Endothelial cell (in vitro differentiated cells): ENCODE measurements at regions not wholly inside any gene's neighbourhood (a gene's known extent, or its start where the extent isn't known, plus 50 kb on each side); places are given as distances from the start of the nearest gene placed in this dataset.
A peak's percentile ranks its signal among the peaks of the same experiment; 100 is the strongest.

ENCODE experiments used
- DNase-seq: peaks from one replicate; pipeline ENCODE4 v3.0.0; 2021; ENCODE audit warnings: low spot score
- H3K27ac Mint-ChIP-seq: one replicate; pipeline ENCODE4 v1.8.0; 2021; ENCODE audit warnings: mixed read lengths, inconsistent platforms; ENCODE audit not compliant: unreplicated experiment
- H3K27me3 Mint-ChIP-seq: one replicate; pipeline ENCODE4 v1.8.0; 2021; ENCODE audit warnings: mild to moderate bottlenecking, moderate library complexity, mixed read lengths, inconsistent platforms; ENCODE audit not compliant: unreplicated experiment
- H3K36me3 Mint-ChIP-seq: one replicate; pipeline ENCODE4 v1.8.0; 2021; ENCODE audit warnings: mild to moderate bottlenecking, low read depth, mixed read lengths, inconsistent platforms; ENCODE audit not compliant: unreplicated experiment
- H3K4me1 Mint-ChIP-seq: one replicate; pipeline ENCODE4 v1.8.0; 2021; ENCODE audit warnings: mild to moderate bottlenecking, mixed read lengths, inconsistent platforms; ENCODE audit not compliant: unreplicated experiment
- H3K4me3 Mint-ChIP-seq: one replicate; pipeline ENCODE4 v1.8.0; 2021; ENCODE audit warnings: mild to moderate bottlenecking, mixed read lengths, inconsistent platforms; ENCODE audit not compliant: unreplicated experiment
- H3K9me3 Mint-ChIP-seq: one replicate; pipeline ENCODE4 v1.8.0; 2021; ENCODE audit warnings: mixed read lengths, inconsistent platforms; ENCODE audit not compliant: unreplicated experiment
- TF ChIP-seq, protein P1 (sequence below): fragments of 200-600 bp; sonication (generic); IDR thresholded peaks from one replicate; pipeline ENCODE4 v1.5.0; 2021; ENCODE audit warnings: antibody characterized with exemption; ENCODE audit not compliant: unreplicated experiment

DNA sequence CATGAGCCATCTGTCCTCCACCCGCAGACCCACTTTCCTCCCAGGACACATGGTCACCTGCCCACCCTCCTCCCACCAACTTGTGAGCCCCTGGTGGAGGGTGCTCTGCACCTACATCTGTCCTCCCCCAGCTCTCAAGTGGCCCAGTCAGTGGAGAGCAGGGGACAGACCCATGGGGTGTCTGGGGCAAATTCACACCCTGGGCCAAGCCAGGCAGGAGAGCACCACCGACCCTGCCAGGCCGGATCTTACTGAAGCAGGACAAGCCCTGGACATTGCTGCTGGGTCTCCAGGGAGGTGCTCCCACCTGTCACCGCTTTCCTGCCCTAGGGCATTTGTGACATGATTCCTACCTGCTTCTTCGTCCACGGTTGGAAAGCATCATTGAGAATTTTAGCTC is 221.6 kb downstream of the TUBA3C start:
- peaks cover 28% of the 10 kb centered on the region for H3K27me3 Mint-ChIP-seq
- H3K27ac Mint-ChIP-seq, result no peak overlapping the region
- H3K4me3 Mint-ChIP-seq, result no peak overlapping the region
- TF ChIP-seq, protein P1, sequence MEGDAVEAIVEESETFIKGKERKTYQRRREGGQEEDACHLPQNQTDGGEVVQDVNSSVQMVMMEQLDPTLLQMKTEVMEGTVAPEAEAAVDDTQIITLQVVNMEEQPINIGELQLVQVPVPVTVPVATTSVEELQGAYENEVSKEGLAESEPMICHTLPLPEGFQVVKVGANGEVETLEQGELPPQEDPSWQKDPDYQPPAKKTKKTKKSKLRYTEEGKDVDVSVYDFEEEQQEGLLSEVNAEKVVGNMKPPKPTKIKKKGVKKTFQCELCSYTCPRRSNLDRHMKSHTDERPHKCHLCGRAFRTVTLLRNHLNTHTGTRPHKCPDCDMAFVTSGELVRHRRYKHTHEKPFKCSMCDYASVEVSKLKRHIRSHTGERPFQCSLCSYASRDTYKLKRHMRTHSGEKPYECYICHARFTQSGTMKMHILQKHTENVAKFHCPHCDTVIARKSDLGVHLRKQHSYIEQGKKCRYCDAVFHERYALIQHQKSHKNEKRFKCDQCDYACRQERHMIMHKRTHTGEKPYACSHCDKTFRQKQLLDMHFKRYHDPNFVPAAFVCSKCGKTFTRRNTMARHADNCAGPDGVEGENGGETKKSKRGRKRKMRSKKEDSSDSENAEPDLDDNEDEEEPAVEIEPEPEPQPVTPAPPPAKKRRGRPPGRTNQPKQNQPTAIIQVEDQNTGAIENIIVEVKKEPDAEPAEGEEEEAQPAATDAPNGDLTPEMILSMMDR, result no peak
- no peak for DNase-seq
- peaks cover 21% of the 10 kb centered on the region for H3K9me3 Mint-ChIP-seq
- no peaks in the 10 kb centered on the region for H3K4me1 Mint-ChIP-seq
- peaks cover 22% of the 10 kb centered on the region for H3K36me3 Mint-ChIP-seq

DNA sequence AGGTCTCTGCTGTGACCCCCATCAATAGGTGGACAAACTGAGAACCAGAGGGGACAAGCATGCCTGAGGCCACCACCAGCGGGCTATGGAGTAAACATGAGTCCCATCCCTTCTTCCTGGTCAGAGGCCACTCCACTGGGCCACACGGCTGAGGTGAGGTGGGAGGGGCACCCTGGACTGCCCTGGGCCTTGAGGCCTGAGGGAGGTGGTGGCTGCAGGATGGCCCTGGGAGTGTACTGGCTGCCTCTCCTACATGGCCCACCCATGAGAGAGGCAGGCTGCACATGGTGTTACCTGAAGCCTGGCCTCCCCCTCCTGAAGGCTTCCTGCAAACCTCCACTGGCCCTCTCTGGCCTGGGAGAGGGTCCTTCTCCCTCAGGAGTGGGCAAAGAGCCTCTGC is 222.4 kb downstream of the TUBA3C start:
- H3K9me3 Mint-ChIP-seq, result peaks cover 28% of the 10 kb centered on the region
- H3K4me3 Mint-ChIP-seq, result no peak overlapping the region
- H3K36me3 Mint-ChIP-seq, result peaks cover 27% of the 10 kb centered on the region
- TF ChIP-seq, protein P1, result no peak
- H3K27ac Mint-ChIP-seq, result no peak overlapping the region
- DNase-seq, result no peak
- no peaks in the 10 kb centered on the region for H3K4me1 Mint-ChIP-seq
- H3K27me3 Mint-ChIP-seq, result peaks cover 35% of the 10 kb centered on the region

DNA sequence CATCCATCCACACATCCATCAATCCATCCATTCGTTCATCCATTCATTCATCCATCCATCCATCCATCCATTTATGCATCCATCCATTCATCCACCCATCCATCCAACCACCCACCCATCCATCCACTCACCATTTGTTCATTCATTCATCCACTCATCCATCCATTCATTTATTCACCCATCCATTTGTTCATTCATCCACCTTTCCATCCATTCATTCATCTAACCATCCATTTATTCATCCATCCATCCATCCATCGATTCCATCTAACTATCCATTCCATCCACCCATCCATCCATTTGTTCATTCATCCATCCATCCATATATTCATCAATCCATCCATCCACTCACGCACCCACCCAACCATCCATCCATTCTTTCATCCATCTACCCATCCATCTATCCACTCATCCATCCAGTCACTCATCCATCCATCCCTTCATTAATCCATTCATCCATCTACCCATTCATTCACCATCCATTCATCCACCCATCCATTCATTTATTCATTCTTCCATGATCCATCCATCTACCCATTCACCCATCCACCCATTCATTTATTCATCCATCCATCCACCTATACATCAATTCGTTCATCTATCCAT is 225.0 kb downstream of the TUBA3C start:
- DNase-seq, result no peak
- H3K4me1 Mint-ChIP-seq, result no peaks in the 10 kb centered on the region
- peaks cover 36% of the 10 kb centered on the region for H3K9me3 Mint-ChIP-seq
- H3K4me3 Mint-ChIP-seq, result peak overlapping the region; percentile 44
- H3K36me3 Mint-ChIP-seq, result peaks cover 38% of the 10 kb centered on the region
- H3K27ac Mint-ChIP-seq, result peak overlapping the region; percentile 53
- H3K27me3 Mint-ChIP-seq, result peaks cover 42% of the 10 kb centered on the region
- TF ChIP-seq, protein P1, result no peak

DNA sequence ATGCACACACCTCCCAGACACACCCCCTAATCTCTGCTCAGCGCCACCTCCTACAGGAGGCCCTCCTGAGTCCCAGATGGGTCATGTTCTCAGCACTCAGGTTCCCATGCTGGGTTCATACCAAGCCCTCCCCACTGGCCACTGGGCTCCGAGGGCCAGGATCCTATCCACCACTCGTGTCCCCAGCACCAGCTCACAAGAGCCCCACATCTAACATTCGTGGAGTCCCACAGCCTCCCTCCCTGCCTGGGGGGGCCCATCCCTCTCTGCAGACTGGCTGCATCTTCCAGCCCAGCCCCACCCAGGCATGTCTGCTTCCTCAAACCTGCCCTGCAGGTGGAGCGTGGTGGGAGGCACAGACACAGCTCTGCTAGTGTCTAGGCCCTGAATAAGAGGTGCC is 227.4 kb downstream of the TUBA3C start:
- no peaks in the 10 kb centered on the region for H3K4me1 Mint-ChIP-seq
- peaks cover 43% of the 10 kb centered on the region for H3K36me3 Mint-ChIP-seq
- peak overlapping the region; percentile 59 for H3K4me3 Mint-ChIP-seq
- TF ChIP-seq, protein P1, result no peak
- DNase-seq, result no peak
- peak overlapping the region; percentile 9 for H3K27ac Mint-ChIP-seq
- peaks cover 40% of the 10 kb centered on the region for H3K27me3 Mint-ChIP-seq
- H3K9me3 Mint-ChIP-seq, result peaks cover 42% of the 10 kb centered on the region

DNA sequence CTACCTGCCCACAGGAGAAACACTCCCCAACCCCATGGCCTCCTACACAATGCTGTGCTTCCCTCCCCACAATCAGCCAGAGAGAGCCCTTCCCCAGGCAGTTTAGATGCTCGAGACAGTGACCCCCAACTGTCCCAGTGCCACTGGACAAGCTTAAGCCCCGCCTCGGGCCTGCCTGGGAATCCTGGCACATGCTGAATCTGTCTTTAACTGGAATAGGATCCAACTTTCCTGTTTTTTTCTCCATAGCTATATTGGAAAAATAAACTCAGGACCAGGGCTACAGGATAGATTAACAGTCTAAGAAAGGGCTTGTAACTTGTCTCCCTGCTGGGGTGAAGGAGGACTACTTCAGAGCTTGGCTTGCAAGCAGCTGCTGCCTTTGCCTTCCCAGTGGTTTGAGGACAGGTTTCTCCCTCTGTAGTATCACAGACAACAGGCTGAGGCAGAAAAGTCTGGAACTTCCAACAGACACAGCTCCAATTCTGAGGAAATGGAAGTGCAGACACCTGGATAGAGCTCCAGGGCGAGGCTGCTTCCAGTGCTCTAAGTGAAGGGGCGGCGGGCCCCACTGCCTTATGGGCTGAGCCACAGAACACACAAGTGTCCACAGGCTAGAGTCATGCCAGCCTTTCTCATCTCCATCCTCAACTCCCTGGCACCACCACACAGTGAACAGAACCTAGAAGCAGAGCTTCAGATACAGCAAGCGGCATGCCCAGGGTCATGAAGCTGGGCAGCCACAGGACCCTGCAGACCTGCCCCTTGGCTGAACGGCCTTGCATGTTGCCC is 228.3 kb downstream of the TUBA3C start:
- TF ChIP-seq, protein P1, result no peak
- peaks cover 42% of the 10 kb centered on the region for H3K9me3 Mint-ChIP-seq

More for the DNA sequence above, 228.3 kb downstream of the TUBA3C start:
- Mint-ChIP-seq H3K4me1 (no peaks in the 10 kb centered on the region), H3K36me3 (peaks cover 43% of the 10 kb centered on the region), H3K4me3 (no peak overlapping the region), H3K27ac (no peak overlapping the region), H3K27me3 (peaks cover 43% of the 10 kb centered on the region)
- DNase-seq, result no peak
